Panc1 (cell line): ENCODE measurements at regions not wholly inside any gene's neighbourhood (a gene's known extent, or its start where the extent isn't known, plus 50 kb on each side); places are given as distances from the start of the nearest gene placed in this dataset.

Experiments
- ATAC-seq: fragments of 200-7000 bp; cut with Tn5 transposase; 2 replicates; pipeline ENCODE4 v1.9.1; 2020; ENCODE audit warnings: mild to moderate bottlenecking, moderate library complexity
- BruUV-seq: library from RNA; stranded (reverse); fragments of 400-500 nt; replicated peaks from 2 replicates; lab custom pipeline; 2021; lab: Mats Ljungman, UMichigan
- CTCF ChIA-PET: fragments of 300-600 bp; sonication (Branson Sonifier 250); formaldehyde crosslinking; loops from one replicate; lab custom pipeline; 2022; ENCODE audit warnings: antibody characterized with exemption; lab: Charles Lee
- POLR2A ChIA-PET: fragments of 300-600 bp; sonication (Branson Sonifier 250); formaldehyde crosslinking; loops from one replicate; lab custom pipeline; 2022; ENCODE audit warnings: antibody characterized with exemption; lab: Charles Lee
- DNase-seq: peaks from one replicate; pipeline ENCODE4 v3.0.0-alpha.2; 2010; ENCODE audit warnings: low read depth, low spot score
- H3K27ac ChIP-seq: 2 replicates; pipeline ENCODE4 v1.5.1; 2011; ENCODE audit warnings: mild to moderate bottlenecking, low read length, inconsistent platforms
- H3K27me3 ChIP-seq: fragments of 200-500 bp; sonication (Bioruptor generic); 2 replicates; pipeline ENCODE4 v1.6.0; 2014; ENCODE audit warnings: low read length, inconsistent platforms; ENCODE audit not compliant: control insufficient read depth, insufficient read depth
- H3K36me3 ChIP-seq: fragments of 200-500 bp; sonication (Bioruptor generic); 2 replicates; pipeline ENCODE4 v1.5.1; 2014; ENCODE audit warnings: inconsistent platforms, mild to moderate bottlenecking, low read length, moderate library complexity; ENCODE audit not compliant: control insufficient read depth, insufficient read depth
- H3K4me1 ChIP-seq: 2 replicates; pipeline ENCODE4 v1.5.1; 2011; ENCODE audit warnings: inconsistent platforms, mild to moderate bottlenecking, low read length, moderate library complexity; ENCODE audit not compliant: control insufficient read depth, insufficient read depth
- H3K4me3 ChIP-seq, 2 experiments: 2 replicates each; pipeline ENCODE4 v1.5.1; 2011 to 2012; ENCODE audit warnings: low read depth in 2 of 2, low read length in 2 of 2, mild to moderate bottlenecking in 2 of 2, inconsistent platforms in 1 of 2, moderate library complexity in 1 of 2
- H3K9me3 ChIP-seq: fragments of 200-500 bp; sonication (Bioruptor generic); 2 replicates; pipeline ENCODE4 v1.5.1; 2014; ENCODE audit warnings: low read depth, mild to moderate bottlenecking, inconsistent platforms, low read length, moderate library complexity; ENCODE audit not compliant: control insufficient read depth, insufficient read depth
- POLR2AphosphoS5 ChIP-seq: IDR thresholded peaks from 2 replicates; pipeline ENCODE4 v1.6.1; 2012; ENCODE audit warnings: mild to moderate bottlenecking, low read depth, low read length, moderate library complexity
- SIN3A ChIP-seq: IDR thresholded peaks from 2 replicates; pipeline ENCODE4 v1.6.1; 2012; ENCODE audit warnings: low read depth, mild to moderate bottlenecking, low read length, moderate library complexity, borderline replicate concordance; ENCODE audit not compliant: insufficient read depth
- TCF7L2 ChIP-seq: IDR thresholded peaks from 2 replicates; pipeline ENCODE4 v1.6.1; 2011; ENCODE audit warnings: mild to moderate bottlenecking, low read depth, low read length, inconsistent platforms
- in situ Hi-C: cut with HindIII; loops from 2 replicates; pipeline ENCODE4 v1.10.0; 2016; ENCODE audit warnings: low sequenced_read_pairs, low pct_unique_long_range_greater_than_20kb
- intact Hi-C: fragments of 100-400 bp; cut with micrococcal nuclease; formaldehyde crosslinking; loops from one replicate; pipeline ENCODE4 v1.10.0; 2022; ENCODE audit not compliant: unreplicated experiment
- TF ChIP-seq, protein P1 (sequence below): fragments of 450-650 bp; IDR thresholded peaks from 2 replicates; pipeline ENCODE4 v1.5.1; 2017; ENCODE audit warnings: mild to moderate bottlenecking
- TF ChIP-seq, protein P2 (sequence below), 2 experiments: IDR thresholded peaks; 2 replicates each; pipeline ENCODE4 v1.6.1; 2011 to 2012; ENCODE audit warnings: low read depth in 2 of 2, control low read depth in 1 of 2, low read length in 1 of 2, mild to moderate bottlenecking in 1 of 2, moderate library complexity in 1 of 2; ENCODE audit not compliant: insufficient read depth in 1 of 2

DNA sequence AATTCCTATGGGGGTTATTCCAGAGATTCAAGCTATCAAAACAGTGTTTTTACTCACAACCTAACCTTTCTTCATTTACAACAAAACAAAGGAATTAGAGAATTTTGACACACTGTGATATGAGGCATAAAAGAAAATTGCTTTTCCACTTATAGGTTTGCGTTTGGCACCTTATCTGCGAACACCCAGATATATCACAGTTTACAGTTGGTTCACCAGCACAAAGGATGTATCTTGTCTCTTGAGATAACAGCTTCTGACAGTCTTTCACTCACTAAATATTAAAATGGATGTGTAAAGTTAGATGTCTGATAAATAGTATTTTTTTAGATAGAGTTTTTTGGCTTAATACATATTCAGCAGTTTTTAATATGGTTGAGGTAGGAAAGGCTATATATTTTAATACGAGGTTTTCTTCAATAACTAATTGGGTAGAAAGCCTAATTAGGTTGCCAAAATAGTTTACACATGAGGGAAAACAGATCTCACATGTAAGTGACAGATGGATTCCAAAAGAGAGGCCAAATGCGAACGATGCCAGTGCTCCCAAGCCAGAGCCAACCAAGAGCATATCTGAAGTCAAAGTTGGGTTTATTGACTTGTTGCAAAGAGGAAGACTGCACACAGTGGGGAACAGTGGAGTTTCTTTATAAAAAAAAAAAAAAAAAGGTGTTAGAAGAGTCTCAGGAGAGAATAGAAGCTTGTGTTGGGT is 1495.2 kb downstream of the MAT2B start:
- no peaks in the 10 kb centered on the region for H3K4me1 ChIP-seq
- H3K9me3 ChIP-seq, result no peaks in the 10 kb centered on the region
- CTCF ChIA-PET, result no interaction called here
- H3K4me3 ChIP-seq, result no peak overlapping the region
- H3K27me3 ChIP-seq, result no peaks in the 10 kb centered on the region
- no peak overlapping the region for H3K27ac ChIP-seq
- in situ Hi-C loops, result no loop called here
- POLR2A ChIA-PET, result interaction anchor here (0.6 kb wide), 1 partner anchor 13 kb away, joined by 4 read pairs; no protein-coding TSS in a partner anchor
- H3K36me3 ChIP-seq, result no peaks in the 10 kb centered on the region
- no peak for ATAC-seq
- no peak for DNase-seq
- TF ChIP-seq, protein P1, sequence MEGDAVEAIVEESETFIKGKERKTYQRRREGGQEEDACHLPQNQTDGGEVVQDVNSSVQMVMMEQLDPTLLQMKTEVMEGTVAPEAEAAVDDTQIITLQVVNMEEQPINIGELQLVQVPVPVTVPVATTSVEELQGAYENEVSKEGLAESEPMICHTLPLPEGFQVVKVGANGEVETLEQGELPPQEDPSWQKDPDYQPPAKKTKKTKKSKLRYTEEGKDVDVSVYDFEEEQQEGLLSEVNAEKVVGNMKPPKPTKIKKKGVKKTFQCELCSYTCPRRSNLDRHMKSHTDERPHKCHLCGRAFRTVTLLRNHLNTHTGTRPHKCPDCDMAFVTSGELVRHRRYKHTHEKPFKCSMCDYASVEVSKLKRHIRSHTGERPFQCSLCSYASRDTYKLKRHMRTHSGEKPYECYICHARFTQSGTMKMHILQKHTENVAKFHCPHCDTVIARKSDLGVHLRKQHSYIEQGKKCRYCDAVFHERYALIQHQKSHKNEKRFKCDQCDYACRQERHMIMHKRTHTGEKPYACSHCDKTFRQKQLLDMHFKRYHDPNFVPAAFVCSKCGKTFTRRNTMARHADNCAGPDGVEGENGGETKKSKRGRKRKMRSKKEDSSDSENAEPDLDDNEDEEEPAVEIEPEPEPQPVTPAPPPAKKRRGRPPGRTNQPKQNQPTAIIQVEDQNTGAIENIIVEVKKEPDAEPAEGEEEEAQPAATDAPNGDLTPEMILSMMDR, result no peak
- intact Hi-C loops, result no loop called here
- BruUV-seq, result no TSS peak

DNA sequence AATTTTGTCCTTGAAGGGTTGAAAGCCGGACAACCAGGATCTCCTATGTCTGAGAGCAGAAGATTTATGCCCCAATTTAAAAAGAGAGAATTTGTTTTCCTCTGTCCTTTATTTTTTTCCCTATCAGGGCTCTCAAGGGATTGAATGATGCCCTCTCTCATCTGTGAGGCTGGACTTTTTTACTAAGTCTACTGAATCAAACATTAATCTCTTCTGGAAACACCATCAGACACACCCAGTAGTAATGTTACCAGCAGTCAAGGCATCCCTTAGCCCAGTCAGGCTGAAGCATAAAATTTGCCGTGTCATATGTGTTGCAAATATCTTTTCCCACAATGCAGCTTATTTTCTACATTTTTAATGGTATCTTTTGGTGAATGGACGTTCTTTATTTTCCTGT is 1497.9 kb downstream of the MAT2B start:
- TF ChIP-seq SIN3A (no peak), POLR2AphosphoS5 (no peak), TCF7L2 (no peak)
- TF ChIP-seq, protein P2, sequence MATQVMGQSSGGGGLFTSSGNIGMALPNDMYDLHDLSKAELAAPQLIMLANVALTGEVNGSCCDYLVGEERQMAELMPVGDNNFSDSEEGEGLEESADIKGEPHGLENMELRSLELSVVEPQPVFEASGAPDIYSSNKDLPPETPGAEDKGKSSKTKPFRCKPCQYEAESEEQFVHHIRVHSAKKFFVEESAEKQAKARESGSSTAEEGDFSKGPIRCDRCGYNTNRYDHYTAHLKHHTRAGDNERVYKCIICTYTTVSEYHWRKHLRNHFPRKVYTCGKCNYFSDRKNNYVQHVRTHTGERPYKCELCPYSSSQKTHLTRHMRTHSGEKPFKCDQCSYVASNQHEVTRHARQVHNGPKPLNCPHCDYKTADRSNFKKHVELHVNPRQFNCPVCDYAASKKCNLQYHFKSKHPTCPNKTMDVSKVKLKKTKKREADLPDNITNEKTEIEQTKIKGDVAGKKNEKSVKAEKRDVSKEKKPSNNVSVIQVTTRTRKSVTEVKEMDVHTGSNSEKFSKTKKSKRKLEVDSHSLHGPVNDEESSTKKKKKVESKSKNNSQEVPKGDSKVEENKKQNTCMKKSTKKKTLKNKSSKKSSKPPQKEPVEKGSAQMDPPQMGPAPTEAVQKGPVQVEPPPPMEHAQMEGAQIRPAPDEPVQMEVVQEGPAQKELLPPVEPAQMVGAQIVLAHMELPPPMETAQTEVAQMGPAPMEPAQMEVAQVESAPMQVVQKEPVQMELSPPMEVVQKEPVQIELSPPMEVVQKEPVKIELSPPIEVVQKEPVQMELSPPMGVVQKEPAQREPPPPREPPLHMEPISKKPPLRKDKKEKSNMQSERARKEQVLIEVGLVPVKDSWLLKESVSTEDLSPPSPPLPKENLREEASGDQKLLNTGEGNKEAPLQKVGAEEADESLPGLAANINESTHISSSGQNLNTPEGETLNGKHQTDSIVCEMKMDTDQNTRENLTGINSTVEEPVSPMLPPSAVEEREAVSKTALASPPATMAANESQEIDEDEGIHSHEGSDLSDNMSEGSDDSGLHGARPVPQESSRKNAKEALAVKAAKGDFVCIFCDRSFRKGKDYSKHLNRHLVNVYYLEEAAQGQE (IDR thresholded peaks at IDR 0.05; ENCODE audit: insufficient read depth in 1 of 2, low read depth in 2 of 2, low read length in 1 of 2), result no peak
- TF ChIP-seq, protein P1, result no peak
- ChIA-PET POLR2A (no interaction called here), CTCF (no interaction called here)
- intact Hi-C loops, result no loop called here
- Histone ChIP-seq H3K36me3 (no peaks in the 10 kb centered on the region), H3K4me3 (no peak overlapping the region), H3K9me3 (no peaks in the 10 kb centered on the region), H3K4me1 (no peaks in the 10 kb centered on the region), H3K27ac (no peak overlapping the region), H3K27me3 (no peaks in the 10 kb centered on the region)
- BruUV-seq, result no TSS peak
- DNase-seq (no peak), ATAC-seq (no peak)
- in situ Hi-C loops, result no loop called here
